SK-N-MC (cell line): ENCODE measurements at regions not wholly inside any gene's neighbourhood (a gene's known extent, or its start where the extent isn't known, plus 50 kb on each side); places are given as distances from the start of the nearest gene placed in this dataset.

Experiments
- EZH2 ChIP-seq: fragments of 200-600 bp; sonication (generic); IDR thresholded peaks from one replicate; pipeline ENCODE4 v1.6.1; 2017; ENCODE audit warnings: antibody characterized with exemption
- FOXP2 ChIP-seq: optimal IDR thresholded peaks from 2 replicates; pipeline ENCODE3; 2011; ENCODE audit warnings: mild to moderate bottlenecking, moderate library complexity; ENCODE audit not compliant: insufficient read depth; ENCODE audit errors: extremely low read length, control extremely low read depth
- POLR2AphosphoS5 ChIP-seq: IDR thresholded peaks from 2 replicates; pipeline ENCODE4 v1.6.1; 2012; ENCODE audit warnings: mild to moderate bottlenecking, low read depth, low read length, borderline replicate concordance

DNA sequence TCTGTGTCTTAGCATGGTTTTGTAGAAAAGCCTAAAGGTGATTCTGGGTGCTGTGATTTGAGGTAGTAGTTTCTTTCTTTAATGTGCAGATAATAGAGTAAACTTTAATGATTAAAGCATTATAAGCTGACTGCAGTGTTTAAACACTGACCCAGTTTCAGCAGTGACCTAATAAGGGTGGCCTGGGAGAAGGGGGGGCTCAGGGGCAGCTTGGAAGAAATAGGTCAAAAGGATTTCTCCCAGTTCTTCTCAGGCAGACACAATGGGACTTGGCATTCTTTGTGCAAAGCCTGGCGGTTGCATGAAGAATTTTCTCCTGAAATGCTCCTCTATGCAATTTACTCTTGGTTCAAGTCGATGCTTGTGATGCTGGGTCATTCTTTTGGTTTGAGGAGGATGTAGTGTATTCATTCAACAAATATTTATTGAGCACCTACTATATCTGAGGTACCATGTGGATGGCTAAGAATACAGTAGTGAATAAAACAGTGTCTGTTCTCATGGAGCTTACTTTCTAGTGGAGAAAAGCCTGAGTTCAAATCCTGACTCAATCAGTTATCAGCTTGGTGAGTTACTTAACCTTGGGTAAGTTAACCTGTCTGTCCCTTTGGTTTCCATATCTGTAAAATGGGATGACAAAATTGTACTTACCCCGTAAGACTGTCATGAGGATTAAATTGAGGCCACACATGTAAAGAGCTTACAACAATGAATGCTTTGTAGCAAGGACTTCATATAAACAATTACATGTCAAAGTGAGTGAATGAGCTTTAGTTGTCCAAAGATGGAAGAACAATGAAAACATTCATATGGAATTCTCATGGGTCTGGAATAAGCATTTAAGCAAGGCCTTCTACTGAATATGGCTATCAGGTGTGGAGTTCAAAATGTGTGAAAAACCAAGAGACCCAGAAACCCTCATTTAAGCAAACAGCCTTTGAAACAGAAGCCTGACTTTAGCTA, 210.2 kb downstream of the KCNRG start:
- no peak for TF ChIP-seq POLR2AphosphoS5
- no peak for TF ChIP-seq EZH2
- no peak for TF ChIP-seq FOXP2
